Endothelial cell of umbilical vein (primary cell): ENCODE measurements at regions not wholly inside any gene's neighbourhood (a gene's known extent, or its start where the extent isn't known, plus 50 kb on each side); places are given as distances from the start of the nearest gene placed in this dataset.

ENCODE experiments used
- BruUV-seq: library from RNA; stranded (reverse); fragments of 400-500 nt; replicated peaks from 2 replicates; lab custom pipeline; 2021; lab: Mats Ljungman, UMichigan
- CTCF ChIA-PET: fragments of 300-600, 350-600 bp; sonication (Branson Sonifier 250); formaldehyde crosslinking; loops from one replicate; lab custom pipeline; 2021; ENCODE audit warnings: antibody characterized with exemption, inconsistent platforms; lab: Charles Lee
- POLR2A ChIA-PET: fragments of 300-600, 350-600 bp; sonication (Branson Sonifier 250); formaldehyde crosslinking; loops from one replicate; lab custom pipeline; 2021; ENCODE audit warnings: antibody characterized with exemption, inconsistent platforms; lab: Charles Lee
- DNase-seq: peaks from one replicate; pipeline ENCODE4 v3.0.0-alpha.2; 2011; ENCODE audit warnings: low read depth, low spot score
- FAIRE-seq: peaks from 2 replicates; lab custom pipeline; 2011; peaks lifted over from hg19 to GRCh38; lab: Jason Lieb, UNC
- H2AFZ ChIP-seq: 2 replicates; pipeline ENCODE4 v1.6.0; 2012; ENCODE audit warnings: low read depth, low read length, control low read depth, inconsistent platforms
- H3K27ac ChIP-seq: 2 replicates; pipeline ENCODE4 v1.5.1; 2011; ENCODE audit warnings: low read depth, mild to moderate bottlenecking, control low read depth, low read length, moderate library complexity; ENCODE audit not compliant: insufficient read depth
- H3K27me3 ChIP-seq, 2 experiments: 2 replicates each; pipeline versions ENCODE4 v1.6.0 to v1.6.1; 2011; ENCODE audit warnings: low read length in 2 of 2, mixed read lengths in 1 of 2; ENCODE audit not compliant: control insufficient read depth in 2 of 2, insufficient read depth in 2 of 2
- H3K36me3 ChIP-seq, 2 experiments: 2 replicates in 1 of 2; 3 replicates in 1 of 2; pipeline ENCODE4 v1.5.1; 2011; ENCODE audit warnings: low read length in 2 of 2, mild to moderate bottlenecking in 1 of 2, moderate library complexity in 1 of 2; ENCODE audit not compliant: control insufficient read depth in 2 of 2, insufficient read depth in 2 of 2; ENCODE audit errors: extremely low read depth in 1 of 2
- H3K4me1 ChIP-seq: 3 replicates; pipeline ENCODE4 v1.5.1; 2011; ENCODE audit warnings: mild to moderate bottlenecking, low read length; ENCODE audit not compliant: control insufficient read depth, insufficient read depth; ENCODE audit errors: extremely low read depth
- H3K4me2 ChIP-seq: 2 replicates; pipeline ENCODE4 v1.6.1; 2011; ENCODE audit warnings: low read length, control low read depth, mixed read lengths; ENCODE audit not compliant: insufficient read depth
- H3K4me3 ChIP-seq, 3 experiments: fragments of 200-600 bp in 1 of 3; sonication (generic), shearing (Covaris generic) in 1 of 3; replicated peaks in 1 of 3; 2 replicates each; pipeline ENCODE4 v1.5.1; 2011 to 2016; ENCODE audit warnings: control low read depth in 3 of 3, low read length in 3 of 3, mild to moderate bottlenecking in 2 of 3, inconsistent platforms in 1 of 3, low read depth in 1 of 3, moderate library complexity in 1 of 3; ENCODE audit not compliant: insufficient read depth in 1 of 3
- H3K79me2 ChIP-seq: 2 replicates; pipeline ENCODE4 v1.6.0; 2012; ENCODE audit warnings: low read length, inconsistent platforms; ENCODE audit not compliant: control insufficient read depth, insufficient read depth
- H3K9ac ChIP-seq: replicated peaks from 2 replicates; pipeline ENCODE3; 2011; ENCODE audit warnings: low read length, control low read depth; ENCODE audit not compliant: insufficient read depth; ENCODE audit errors: extremely low read depth
- H3K9me1 ChIP-seq: replicated peaks from 3 replicates; pipeline ENCODE4 v1.6.0; 2011; ENCODE audit warnings: mild to moderate bottlenecking, low read length; ENCODE audit not compliant: control insufficient read depth, insufficient read depth; ENCODE audit errors: extremely low read depth
- H3K9me3 ChIP-seq: replicated peaks from 2 replicates; pipeline ENCODE4 v1.5.1; 2012; ENCODE audit warnings: low read length, inconsistent platforms; ENCODE audit not compliant: control insufficient read depth, insufficient read depth
- H4K20me1 ChIP-seq: replicated peaks from 2 replicates; pipeline ENCODE3; 2011; ENCODE audit warnings: mild to moderate bottlenecking, low read length; ENCODE audit not compliant: control insufficient read depth, insufficient read depth; ENCODE audit errors: extremely low read depth
- CTCF ChIP-seq, 2 donors: IDR thresholded peaks; 1 replicate in 1 of 2; 2 replicates in 1 of 2; pipeline ENCODE4 v1.5.1; 2011; ENCODE audit warnings: low read length in 2 of 2, mild to moderate bottlenecking in 2 of 2, moderate library complexity in 2 of 2, control low read depth in 1 of 2, inconsistent platforms in 1 of 2, low read depth in 1 of 2; ENCODE audit not compliant: insufficient read depth in 1 of 2; ENCODE audit errors: extremely low read depth in 1 of 2
- EZH2 ChIP-seq: IDR thresholded peaks from 2 replicates; pipeline ENCODE4 v1.6.1; 2012; ENCODE audit warnings: borderline replicate concordance, low read depth, mild to moderate bottlenecking, moderate library complexity, low read length, inconsistent platforms; ENCODE audit not compliant: severe bottlenecking
- FOS ChIP-seq: IDR thresholded peaks from 2 replicates; pipeline ENCODE4 v1.6.1; 2011; ENCODE audit warnings: mild to moderate bottlenecking, low read length, moderate library complexity, borderline replicate concordance; ENCODE audit not compliant: insufficient read depth
- GATA2 ChIP-seq: IDR thresholded peaks from 2 replicates; pipeline ENCODE4 v1.7.0; 2011; ENCODE audit warnings: low read depth, mild to moderate bottlenecking, moderate library complexity, mixed read lengths, low read length; ENCODE audit not compliant: insufficient read length, insufficient read depth
- JUN ChIP-seq: IDR thresholded peaks from 2 replicates; pipeline ENCODE4 v1.6.1; 2011; ENCODE audit warnings: borderline replicate concordance, low read depth; ENCODE audit not compliant: insufficient read length, insufficient read depth
- MAX ChIP-seq: IDR thresholded peaks from 2 replicates; pipeline ENCODE4 v1.6.1; 2011; ENCODE audit not compliant: insufficient read depth, insufficient read length
- MYC ChIP-seq: IDR thresholded peaks from one replicate; pipeline ENCODE4 v1.6.1; 2011; ENCODE audit warnings: mild to moderate bottlenecking, low read depth, low read length
- POLR2A ChIP-seq: IDR thresholded peaks from 2 replicates; pipeline ENCODE4 v1.6.1; 2012; ENCODE audit warnings: low read depth, mild to moderate bottlenecking, control low read depth, low read length
- POLR2AphosphoS5 ChIP-seq: IDR thresholded peaks from 2 replicates; pipeline ENCODE4 v1.6.1; 2012; ENCODE audit warnings: low read depth, mild to moderate bottlenecking, control low read depth, low read length, moderate library complexity; ENCODE audit not compliant: insufficient read depth
- dilution Hi-C: fragments of 300-500 bp; cut with MboI; formaldehyde crosslinking; loops from one replicate; pipeline ENCODE4 v1.15.0; 2019; ENCODE audit warnings: low sequenced_read_pairs; ENCODE audit not compliant: extremely low pct_ligation_motif_present
- intact Hi-C: fragments of 100-400 bp; cut with micrococcal nuclease; formaldehyde crosslinking; loops from one replicate; pipeline ENCODE4 v1.10.0; 2022

DNA sequence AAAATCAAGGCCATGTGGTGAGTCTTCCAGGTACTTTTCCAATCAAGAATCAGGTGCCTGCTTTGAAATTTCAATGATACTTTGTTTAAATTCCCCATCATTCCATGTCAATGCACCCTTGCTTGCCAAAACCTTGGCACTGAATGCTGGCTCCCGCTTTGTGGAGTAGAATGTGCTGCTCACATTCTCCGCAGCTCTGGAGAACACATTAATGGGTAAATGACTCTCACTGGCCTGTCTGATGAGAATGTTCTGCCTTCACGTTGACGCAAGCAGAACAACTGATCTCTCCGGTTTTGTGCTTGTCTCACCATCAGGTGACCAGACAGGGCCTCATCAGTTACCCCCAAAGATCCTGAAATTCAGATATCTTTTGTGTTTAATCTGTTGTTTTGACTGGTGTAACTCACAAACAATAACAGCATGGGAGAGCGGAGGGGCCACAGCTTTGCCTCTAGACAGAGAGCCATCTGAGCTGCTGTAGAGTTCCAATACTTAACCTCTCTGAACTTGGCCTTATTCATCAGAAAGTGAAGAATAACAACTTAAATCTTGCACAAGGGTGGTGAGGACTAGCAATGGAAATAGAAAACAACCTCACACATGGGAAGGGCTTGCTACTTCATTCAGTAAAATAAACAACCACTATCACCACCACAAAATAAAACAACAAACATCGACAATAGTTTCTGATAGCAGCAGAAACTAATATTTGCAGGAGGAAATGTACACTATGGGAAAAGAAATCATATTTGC, 276.9 kb upstream of the IGFBP3 start:
- Histone ChIP-seq H3K4me1 (no peaks in the 10 kb centered on the region), H3K27me3 (no peaks in the 10 kb centered on the region), H3K9ac (no peak overlapping the region), H3K9me3 (no peaks in the 10 kb centered on the region), H3K4me2 (no peak overlapping the region), H3K36me3 (no peaks in the 10 kb centered on the region), H4K20me1 (no peaks in the 10 kb centered on the region), H3K79me2 (no peaks in the 10 kb centered on the region), H3K9me1 (no peaks in the 10 kb centered on the region), H3K4me3 (no peak overlapping the region), H2AFZ (no peak overlapping the region), H3K27ac (no peak overlapping the region)
- no peak for TF ChIP-seq GATA2
- no peak for TF ChIP-seq POLR2AphosphoS5
- TF ChIP-seq JUN: no peak
- no peak for TF ChIP-seq MAX
- TF ChIP-seq CTCF (IDR thresholded peaks at IDR 0.05; ENCODE audit: extremely low read depth in 1 of 2, insufficient read depth in 1 of 2, low read depth in 1 of 2, low read length in 2 of 2): no peak
- no peak for TF ChIP-seq FOS
- no peak for TF ChIP-seq MYC
- no peak for TF ChIP-seq POLR2A
- TF ChIP-seq EZH2: no peak
- POLR2A ChIA-PET: no interaction called here
- intact Hi-C loops: no loop called here
- dilution Hi-C loops: no loop called here
- CTCF ChIA-PET: interaction anchor here (1.0 kb wide), 1 partner anchor 275 kb away, joined by 3 read pairs; no protein-coding TSS in a partner anchor
- FAIRE-seq: no peak
- no TSS peak for BruUV-seq
- DNase-seq: no peak
